CD14-positive monocyte (primary cell): ENCODE measurements at regions not wholly inside any gene's neighbourhood (a gene's known extent, or its start where the extent isn't known, plus 50 kb on each side); places are given as distances from the start of the nearest gene placed in this dataset.

Experiments
- DNase-seq, 3 donors: peaks; one replicate each; pipeline ENCODE4 v3.0.0-alpha.2; 2011 to 2022
- H2AFZ ChIP-seq: 2 replicates; pipeline ENCODE4 v1.6.0; 2012; ENCODE audit warnings: mild to moderate bottlenecking, low read depth, low read length, inconsistent platforms; ENCODE audit not compliant: insufficient read depth, poor library complexity, severe bottlenecking
- H3K27ac ChIP-seq, 2 donors: 1 replicate in 1 of 2; 2 replicates in 1 of 2; pipeline ENCODE4 v1.5.1; 2012 to 2013; ENCODE audit warnings: low read length in 2 of 2, control low read depth in 1 of 2, inconsistent platforms in 1 of 2, low read depth in 1 of 2, mild to moderate bottlenecking in 1 of 2
- H3K27me3 ChIP-seq, 2 donors: one replicate each; pipeline versions ENCODE4 v1.6.0 to v1.6.1; 2011 to 2013; ENCODE audit warnings: low read length in 2 of 2; ENCODE audit not compliant: control insufficient read depth in 2 of 2, insufficient read depth in 2 of 2
- H3K36me3 ChIP-seq, 2 donors: replicated peaks in 1 of 2; 1 replicate in 1 of 2; 2 replicates in 1 of 2; pipeline versions ENCODE4 v1.5.1 to v1.6.1; 2012 to 2013; ENCODE audit warnings: low read length in 2 of 2, control low read depth in 1 of 2, inconsistent platforms in 1 of 2, mild to moderate bottlenecking in 1 of 2; ENCODE audit not compliant: insufficient read depth in 2 of 2, control insufficient read depth in 1 of 2
- H3K4me1 ChIP-seq, 2 donors: 1 replicate in 1 of 2; 2 replicates in 1 of 2; pipeline versions ENCODE4 v1.5.1 to v1.6.1; 2012 to 2013; ENCODE audit warnings: low read length in 2 of 2, control low read depth in 1 of 2, inconsistent platforms in 1 of 2, mild to moderate bottlenecking in 1 of 2, moderate library complexity in 1 of 2; ENCODE audit not compliant: insufficient read depth in 2 of 2, control insufficient read depth in 1 of 2
- H3K4me2 ChIP-seq: replicated peaks from 2 replicates; pipeline ENCODE3; 2012; ENCODE audit warnings: low read length, moderate library complexity, mild to moderate bottlenecking; ENCODE audit not compliant: poor library complexity, severe bottlenecking; ENCODE audit errors: extremely low read depth
- H3K4me3 ChIP-seq, 3 experiments: fragments of 200-600 bp in 1 of 3; sonication (generic) in 1 of 3; replicated peaks in 1 of 3; 1 replicate in 2 of 3; 2 replicates in 1 of 3; pipeline ENCODE4 v1.5.1; 2011 to 2013; ENCODE audit warnings: low read length in 3 of 3, mild to moderate bottlenecking in 3 of 3, control low read depth in 2 of 3, low read depth in 2 of 3, inconsistent platforms in 1 of 3, moderate library complexity in 1 of 3
- H3K79me2 ChIP-seq: 2 replicates; pipeline ENCODE4 v1.6.0; 2012; ENCODE audit warnings: mild to moderate bottlenecking, control low read depth, inconsistent platforms, low read length, moderate library complexity; ENCODE audit not compliant: insufficient read depth
- H3K9ac ChIP-seq: 2 replicates; pipeline ENCODE4 v1.6.0; 2017; ENCODE audit warnings: low read length, mild to moderate bottlenecking; ENCODE audit not compliant: insufficient read depth, poor library complexity, severe bottlenecking
- H3K9me3 ChIP-seq, 2 donors: replicated peaks in 1 of 2; 1 replicate in 1 of 2; 2 replicates in 1 of 2; pipeline versions ENCODE4 v1.5.1 to v1.6.1; 2012 to 2013; ENCODE audit warnings: low read length in 2 of 2, control low read depth in 1 of 2; ENCODE audit not compliant: control insufficient read depth in 1 of 2, insufficient read depth in 1 of 2
- H4K20me1 ChIP-seq: 2 replicates; pipeline ENCODE4 v1.6.0; 2012; ENCODE audit warnings: mild to moderate bottlenecking, low read length, control low read depth, moderate library complexity; ENCODE audit not compliant: insufficient read depth
- H3K27ac Mint-ChIP-seq, 7 donors: one replicate each; pipeline ENCODE4 v1.8.0; 2020; ENCODE audit warnings: mild to moderate bottlenecking in 7 of 7, mixed read lengths in 7 of 7, moderate library complexity in 6 of 7, inconsistent platforms in 2 of 7
- H3K27me3 Mint-ChIP-seq, 3 donors: one replicate each; pipeline ENCODE4 v1.8.0; 2021 to 2022; ENCODE audit warnings: low read depth in 3 of 3, mild to moderate bottlenecking in 3 of 3, mixed read lengths in 3 of 3, moderate library complexity in 3 of 3, inconsistent platforms in 1 of 3
- H3K36me3 Mint-ChIP-seq, 2 donors: one replicate each; pipeline ENCODE4 v1.8.0; 2020; ENCODE audit warnings: mixed read lengths in 2 of 2, inconsistent platforms in 1 of 2, mild to moderate bottlenecking in 1 of 2
- H3K4me1 Mint-ChIP-seq: one replicate; pipeline ENCODE4 v1.8.0; 2020; ENCODE audit warnings: mild to moderate bottlenecking, mixed read lengths
- H3K4me3 Mint-ChIP-seq, 2 donors: one replicate each; pipeline ENCODE4 v1.8.0; 2020; ENCODE audit warnings: mild to moderate bottlenecking in 2 of 2, mixed read lengths in 2 of 2, moderate library complexity in 1 of 2
- H3K9me3 Mint-ChIP-seq, 7 donors: one replicate each; pipeline ENCODE4 v1.8.0; 2020 to 2022; ENCODE audit warnings: mixed read lengths in 7 of 7, mild to moderate bottlenecking in 6 of 7, moderate library complexity in 6 of 7, inconsistent platforms in 2 of 7
- CTCF ChIP-seq: fragments of 200-600 bp; IDR thresholded peaks from one replicate; pipeline ENCODE4 v1.8.0; 2022; ENCODE audit warnings: antibody characterized with exemption, mild to moderate bottlenecking
- WGBS: methylation state at CpG from one replicate; pipeline ENCODE4 v1.1.5; 2013; ENCODE audit warnings: missing lambda C conversion rate; ENCODE audit not compliant: insufficient coverage; 5-methylcytosine and 5-hydroxymethylcytosine counted together
- intact Hi-C, 2 donors: fragments of 100-400 bp; cut with micrococcal nuclease; formaldehyde crosslinking; loops; one replicate each; pipeline versions ENCODE4 v1.15.0 to v1.15.1; 2023

- H3K27me3 ChIP-seq = no peaks in the 10 kb centered on the region
- no peak overlapping the region for H3K9ac ChIP-seq
- H3K9me3 Mint-ChIP-seq = peaks cover 0 to 5% (median 0%) of the 10 kb centered on the region in 7 donors
- H3K27me3 Mint-ChIP-seq = no peaks in the 10 kb centered on the region
- H3K4me2 ChIP-seq = no peak overlapping the region
- H2AFZ ChIP-seq = no peak overlapping the region
- H3K79me2 ChIP-seq = no peaks in the 10 kb centered on the region
- no peaks in the 10 kb centered on the region for H3K36me3 Mint-ChIP-seq
- no peaks in the 10 kb centered on the region for H3K9me3 ChIP-seq
- no peaks in the 10 kb centered on the region for H3K36me3 ChIP-seq
- H3K4me1 Mint-ChIP-seq = no peaks in the 10 kb centered on the region
- no peak overlapping the region for H3K4me3 Mint-ChIP-seq
- no peaks in the 10 kb centered on the region for H4K20me1 ChIP-seq
- DNase-seq = no peak
- H3K4me1 ChIP-seq = no peaks in the 10 kb centered on the region
- intact Hi-C loops = no loop called here
- H3K4me3 ChIP-seq = no peak overlapping the region
- H3K27ac ChIP-seq = no peak overlapping the region
- no peak overlapping the region for H3K27ac Mint-ChIP-seq
- no CpG with 5 or more reads among the region's 1 CpG for WGBS
- no peak for TF ChIP-seq CTCF
Observed at GRCh38 chr3:99232696-99233095, 331.2 kb upstream of the DCBLD2 start.

GRCh38 chr3:99218468-99218867, 317.0 kb upstream of the DCBLD2 start:
- no peak for DNase-seq
- H3K9me3 Mint-ChIP-seq = peaks cover 0 to 12% (median 2%) of the 10 kb centered on the region in 7 donors
- no peak overlapping the region for H3K4me3 ChIP-seq
- H3K9me3 ChIP-seq = peaks cover 0 to 4% of the 10 kb centered on the region in 2 donors
- H2AFZ ChIP-seq = no peak overlapping the region
- 100% methylated on average over 1 of the region's 1 CpG for WGBS
- no peaks in the 10 kb centered on the region for H3K27me3 ChIP-seq
- no peaks in the 10 kb centered on the region for H3K4me1 Mint-ChIP-seq
- H3K27ac Mint-ChIP-seq = no peak overlapping the region
- TF ChIP-seq CTCF = no peak
- H3K79me2 ChIP-seq = no peaks in the 10 kb centered on the region
- no peak overlapping the region for H3K4me2 ChIP-seq
- no peaks in the 10 kb centered on the region for H4K20me1 ChIP-seq
- peaks cover 0 to 3% (median 0%) of the 10 kb centered on the region in 3 donors for H3K27me3 Mint-ChIP-seq
- no peak overlapping the region for H3K9ac ChIP-seq
- H3K27ac ChIP-seq = no peak overlapping the region
- H3K4me3 Mint-ChIP-seq = no peak overlapping the region
- H3K36me3 Mint-ChIP-seq = no peaks in the 10 kb centered on the region
- intact Hi-C loops = no loop called here
- no peaks in the 10 kb centered on the region for H3K4me1 ChIP-seq
- no peaks in the 10 kb centered on the region for H3K36me3 ChIP-seq
